NCI-H1105 treated with DMSO at 0.1 percent for 48 hours (cell line): ENCODE measurements at regions not wholly inside any gene's neighbourhood (a gene's known extent, or its start where the extent isn't known, plus 50 kb on each side); places are given as distances from the start of the nearest gene placed in this dataset.
A peak's percentile ranks its signal among the peaks of the same experiment; 100 is the strongest.

Experiments
- DNase-seq: peaks from one replicate; lab custom pipeline; 2025; lab: John Stamatoyannopoulos, UW

DNA sequence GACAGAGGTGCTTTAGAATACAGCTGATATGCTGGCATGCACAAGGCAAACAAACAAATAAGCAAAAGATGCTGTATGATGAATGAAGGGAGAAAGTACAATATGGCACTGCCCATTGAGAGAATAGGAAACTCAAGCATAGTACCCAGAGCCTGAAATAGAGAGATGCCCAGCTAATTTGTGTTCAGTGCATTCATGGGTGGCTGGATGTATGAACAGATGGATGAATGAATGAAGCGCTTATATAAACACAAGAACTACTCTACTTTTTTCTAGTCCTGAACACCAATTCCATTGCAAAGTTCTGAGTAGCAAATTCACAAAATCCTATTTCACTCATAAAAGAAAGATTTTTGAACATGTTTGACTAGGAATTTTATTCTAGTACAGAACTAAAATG, 756.3 kb downstream of the SATB2 start:
- DNase-seq, result no peak

DNA sequence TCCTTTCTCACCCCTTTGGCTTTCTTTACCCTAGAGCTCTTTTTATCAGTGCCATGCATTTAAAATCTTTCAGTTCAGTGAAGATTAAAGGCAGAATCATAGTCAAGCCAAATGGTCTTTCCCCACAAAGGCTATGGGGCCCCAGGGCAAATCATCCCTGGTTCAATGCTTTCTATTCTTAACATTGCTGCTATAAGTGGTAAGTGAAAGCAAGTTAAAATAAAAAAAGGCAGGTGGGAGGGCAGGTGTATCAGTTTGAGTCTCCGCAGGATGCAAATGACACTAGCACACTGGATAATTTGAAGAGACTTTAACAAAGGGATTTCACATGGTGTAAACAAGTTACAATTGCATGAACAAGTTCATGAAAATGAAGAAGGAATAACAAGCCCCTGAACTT, 757.4 kb downstream of the SATB2 start:
- DNase-seq, result peak; percentile 75

DNA sequence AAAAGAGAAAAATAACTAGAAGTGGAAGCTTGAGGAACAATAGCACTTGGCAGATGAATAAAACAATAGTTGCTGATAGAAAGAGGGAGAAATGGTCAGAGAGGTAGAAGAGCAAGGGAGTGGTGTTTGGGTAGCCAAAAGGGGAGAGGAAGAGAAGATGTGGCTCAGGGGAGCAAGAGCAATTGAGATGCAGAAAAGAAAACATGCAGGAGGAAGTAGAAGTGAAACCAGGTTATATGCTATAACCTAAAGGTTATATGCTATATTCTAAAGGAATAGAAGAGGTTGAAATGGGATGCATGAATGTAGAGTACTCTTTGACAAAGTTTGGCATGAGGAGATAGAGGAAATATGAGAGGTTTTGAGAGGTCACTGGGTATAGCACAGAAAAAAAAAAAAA, 759.5 kb downstream of the SATB2 start:
- DNase-seq, result no peak

DNA sequence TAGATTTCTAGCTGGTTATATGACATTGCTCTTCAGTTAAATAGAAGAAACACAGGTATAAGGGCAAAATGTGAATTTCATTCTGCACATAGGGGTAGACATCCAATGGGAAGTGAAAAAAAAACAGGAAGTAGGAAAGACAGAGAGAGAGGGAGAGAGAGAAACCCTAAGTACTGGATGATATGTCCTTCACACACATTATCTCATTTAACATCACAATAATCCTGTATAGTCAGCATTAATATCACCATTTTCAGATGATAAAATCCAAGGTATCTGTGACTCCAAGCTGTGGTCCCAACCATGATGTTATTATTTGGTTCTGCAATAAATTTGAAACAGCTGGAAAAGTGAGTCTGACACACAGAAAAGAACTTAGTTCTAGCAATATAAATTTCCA, 759.9 kb downstream of the SATB2 start:
- no peak for DNase-seq

DNA sequence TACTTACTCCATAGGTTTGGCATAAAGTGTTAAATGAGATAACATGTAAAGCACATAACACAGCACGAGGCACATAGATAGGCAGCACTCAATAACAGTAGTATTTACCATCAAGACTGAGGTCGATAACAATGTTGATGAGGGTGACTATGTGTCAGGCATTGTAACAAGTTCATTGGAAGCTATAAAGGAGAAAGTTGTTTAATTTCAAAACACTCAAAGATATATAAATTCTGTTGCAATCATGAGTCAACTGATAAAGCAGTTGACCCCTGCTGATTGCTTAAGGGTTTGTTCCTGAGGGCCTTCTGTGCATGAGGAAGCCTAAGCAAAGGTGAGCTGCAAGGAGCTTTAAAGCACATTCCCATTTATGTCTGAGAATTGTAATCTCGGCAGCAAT, 760.5 kb downstream of the SATB2 start:
- DNase-seq, result no peak

DNA sequence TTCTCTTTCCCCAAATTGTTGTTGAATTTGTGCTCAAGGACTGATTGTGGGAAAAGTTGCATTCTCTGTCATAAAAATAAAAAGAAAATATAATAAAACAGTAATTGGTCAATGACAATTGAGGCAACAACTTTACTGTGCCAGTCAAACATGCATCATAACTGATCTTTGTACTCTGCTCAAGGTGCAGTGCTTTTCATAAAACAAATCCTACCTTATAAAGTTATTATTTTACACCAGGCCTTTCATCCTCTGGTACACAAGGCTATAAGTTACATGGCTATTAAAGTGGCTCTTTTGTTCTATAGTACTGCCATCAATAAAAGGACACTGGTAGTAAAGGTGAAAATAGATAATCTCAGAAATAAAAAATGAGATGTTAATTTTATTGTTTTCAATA, 761.9 kb downstream of the SATB2 start:
- DNase-seq, result no peak

DNA sequence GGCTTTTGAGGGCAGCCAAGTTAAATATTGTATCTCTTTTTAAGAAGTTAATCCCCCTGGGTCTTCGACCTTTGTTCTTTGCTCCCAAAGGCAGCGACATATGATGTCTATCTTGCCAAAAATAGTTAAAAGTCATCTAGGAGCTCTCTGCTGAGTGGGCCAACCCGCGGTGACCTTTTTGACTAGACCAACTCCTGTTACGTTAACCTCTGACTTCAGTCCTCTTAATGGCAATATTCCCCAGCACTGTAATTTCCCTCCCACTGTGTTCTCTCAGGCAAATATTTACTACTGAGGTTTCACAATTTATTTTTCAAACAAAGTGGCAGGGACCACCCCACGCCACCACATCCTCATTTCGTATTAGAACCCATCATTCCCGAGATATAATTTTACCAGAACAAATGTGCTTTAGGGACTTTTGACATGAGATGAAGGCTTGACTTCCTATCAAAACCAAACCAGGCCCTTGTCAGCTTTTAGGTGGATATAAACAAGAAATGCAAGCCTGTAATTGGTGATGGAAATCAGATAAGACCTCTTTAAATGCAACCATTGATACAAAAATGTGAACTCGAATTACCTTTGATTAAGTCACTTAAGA, 764.7 kb downstream of the SATB2 start:
- no peak for DNase-seq

DNA sequence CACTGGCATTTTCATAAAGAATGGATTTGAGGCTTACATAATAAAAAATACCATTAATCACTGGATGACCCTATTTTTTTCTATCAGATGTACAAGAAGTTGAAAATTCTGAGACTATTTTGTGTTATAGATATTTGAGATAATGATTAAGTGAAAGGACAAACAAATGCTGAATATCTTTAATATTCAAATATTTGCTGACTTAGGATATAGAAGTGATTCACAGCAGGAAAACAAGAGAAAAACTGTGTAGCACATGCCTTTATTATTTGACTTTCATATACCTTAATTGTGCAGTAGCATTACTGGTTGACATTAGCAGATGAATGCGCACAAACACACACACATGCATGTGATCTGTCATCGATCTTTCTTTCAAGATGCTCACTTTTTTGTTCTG, 766.5 kb downstream of the SATB2 start:
- DNase-seq, result no peak

DNA sequence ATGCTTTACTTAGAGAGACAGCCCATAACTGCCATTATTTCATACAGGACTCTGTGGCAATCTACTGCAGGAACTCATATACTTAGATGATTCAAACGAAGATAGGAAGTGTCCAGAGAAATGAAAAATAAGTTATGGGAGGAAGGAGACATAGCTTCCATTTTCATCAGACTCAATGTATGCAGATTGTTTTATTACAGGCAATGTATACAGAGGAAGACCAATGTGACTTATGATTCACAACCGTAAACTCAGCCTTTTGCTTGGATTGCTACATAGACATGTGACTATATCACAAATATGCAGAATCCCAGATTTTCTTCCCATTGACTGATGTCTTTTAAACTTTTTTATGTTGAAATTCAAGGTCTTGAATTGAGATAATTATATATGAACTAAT, 793.4 kb downstream of the SATB2 start:
- no peak for DNase-seq

DNA sequence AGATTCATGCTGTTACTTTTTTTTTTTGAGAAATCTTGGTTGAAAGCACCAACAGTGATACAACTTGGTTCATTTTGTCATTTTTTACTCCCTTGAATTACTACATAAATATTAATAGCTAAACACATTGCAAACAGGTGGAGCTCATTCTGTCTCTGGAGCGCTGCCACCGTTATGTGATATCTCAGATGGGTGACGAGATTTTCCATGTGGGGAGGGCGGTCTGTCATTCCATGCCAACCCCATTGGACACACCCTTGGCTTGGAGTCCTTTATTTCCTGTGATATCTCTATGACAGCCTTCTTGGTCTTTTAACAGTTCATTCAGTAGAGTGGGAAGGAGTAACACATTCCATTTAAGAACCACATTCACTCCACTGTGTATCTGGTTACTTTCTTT, 794.8 kb downstream of the SATB2 start:
- DNase-seq, result no peak

DNA sequence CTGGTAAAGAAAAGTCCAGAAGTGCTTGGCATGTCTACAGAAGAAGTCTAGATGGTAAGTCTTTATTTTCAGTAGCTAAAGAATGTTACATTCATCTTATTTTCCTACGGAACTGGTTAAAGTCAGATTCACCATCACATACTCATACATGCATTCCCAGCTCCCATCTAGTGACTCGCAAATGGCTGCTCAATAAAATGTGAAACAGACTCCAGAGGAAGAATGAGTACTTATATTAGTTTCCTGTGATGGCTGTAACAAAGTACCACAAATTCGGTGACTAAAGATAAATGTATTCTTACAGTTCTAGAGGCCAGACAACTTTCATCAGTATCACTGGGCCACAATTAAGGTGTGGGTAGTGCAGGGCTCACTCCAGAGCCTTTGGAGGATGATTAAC, 797.2 kb downstream of the SATB2 start:
- no peak for DNase-seq

DNA sequence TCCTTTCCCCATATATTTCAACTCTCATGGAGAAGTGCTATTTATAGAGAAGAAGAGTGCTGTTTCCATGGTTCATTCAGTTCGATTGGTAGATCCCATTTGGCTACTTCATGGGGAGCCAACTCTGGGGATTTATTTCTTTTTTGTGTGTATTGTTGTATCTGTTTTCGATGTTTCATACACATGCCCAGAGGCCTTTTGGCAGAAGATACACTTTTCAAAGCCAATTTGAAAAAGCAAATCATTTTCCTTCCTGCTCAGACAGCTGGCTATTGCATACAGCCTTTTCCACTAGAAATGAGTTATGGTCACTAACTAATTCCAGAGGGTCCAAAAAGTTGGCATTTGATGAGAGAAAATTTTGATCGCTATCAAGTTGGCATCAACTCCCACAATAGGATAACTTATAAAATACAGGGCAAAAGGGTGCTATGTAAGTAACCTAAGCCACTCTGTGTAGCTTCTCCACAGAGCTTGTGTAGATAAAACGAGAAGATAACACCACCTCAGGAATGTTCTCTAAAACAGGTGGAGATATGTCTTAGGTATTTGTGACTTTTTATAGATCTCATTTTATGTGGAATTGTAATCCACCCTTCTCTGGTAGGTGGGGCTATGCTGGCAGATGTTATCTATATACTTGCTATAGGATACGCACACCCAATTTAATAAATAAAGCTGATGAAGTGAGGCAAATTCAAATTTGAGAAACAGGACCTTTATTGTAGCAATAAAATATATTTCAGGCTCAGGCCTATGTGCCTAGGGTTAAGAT, 798.5 kb downstream of the SATB2 start:
- DNase-seq, result no peak

DNA sequence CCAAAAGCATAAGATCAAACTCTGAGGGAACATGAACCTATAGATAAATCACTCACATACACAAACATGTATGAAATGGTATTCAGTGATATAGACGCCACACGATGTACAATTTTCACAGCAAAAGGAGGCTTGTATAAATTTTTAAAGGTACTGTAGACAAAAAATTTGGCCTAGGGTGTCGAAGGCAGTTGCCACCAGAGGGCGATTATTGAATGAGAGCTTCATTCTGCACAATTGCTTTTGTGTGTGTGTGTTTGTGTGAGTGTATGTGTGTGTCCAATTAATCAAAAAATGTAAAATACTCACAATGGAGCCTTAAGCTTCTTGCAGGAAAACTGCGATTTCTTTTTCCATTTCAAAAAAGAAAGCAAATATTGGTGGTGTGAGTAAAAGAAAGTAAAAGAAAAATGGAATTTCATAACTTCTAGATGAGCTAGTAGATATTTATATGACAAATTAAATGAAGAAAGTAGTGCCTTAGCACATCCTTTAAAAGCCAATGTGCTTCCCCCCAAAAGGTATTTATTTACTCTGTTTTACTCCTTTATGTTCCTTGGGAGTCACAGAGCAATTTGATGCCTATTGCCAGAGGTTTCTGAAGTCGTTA, 800.1 kb downstream of the SATB2 start:
- DNase-seq, result peak; percentile 13

DNA sequence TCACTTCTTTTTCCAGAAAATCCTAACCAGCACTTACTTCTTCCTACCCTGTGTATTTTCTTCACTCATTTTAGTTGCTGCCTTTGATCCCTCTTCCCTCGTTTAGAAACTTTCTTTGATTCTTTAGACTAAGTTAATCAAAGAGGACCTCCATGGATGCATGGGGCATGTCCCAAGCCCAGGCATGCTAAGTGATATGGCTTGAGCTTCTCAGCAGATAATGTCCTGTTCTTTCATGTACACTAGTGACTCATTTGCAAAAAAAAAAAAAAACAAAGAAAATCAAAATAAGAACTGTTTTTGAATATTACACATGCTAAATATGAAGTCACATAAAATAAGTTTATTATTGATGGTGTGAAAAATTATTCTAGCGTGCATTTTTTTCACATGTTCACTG, 800.9 kb downstream of the SATB2 start:
- no peak for DNase-seq

DNA sequence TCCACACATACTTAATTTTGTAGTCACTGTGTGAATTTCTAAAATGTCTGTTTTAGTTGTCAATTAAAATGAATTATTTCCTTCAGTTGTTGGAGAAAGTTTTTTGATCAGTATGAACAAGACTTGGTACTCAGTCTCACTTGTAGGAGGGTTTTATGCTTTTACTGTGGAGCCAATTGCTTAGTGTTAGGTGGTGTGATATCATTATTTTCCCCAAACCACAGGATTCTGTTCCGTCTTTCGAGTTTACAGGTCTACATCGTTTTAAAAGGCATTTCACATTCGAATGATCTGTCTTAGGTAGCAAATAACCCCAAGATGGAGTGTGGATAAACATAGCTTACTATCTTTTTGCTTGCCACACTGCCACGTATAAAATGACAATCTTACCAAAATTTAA, 803.1 kb downstream of the SATB2 start:
- no peak for DNase-seq

DNA sequence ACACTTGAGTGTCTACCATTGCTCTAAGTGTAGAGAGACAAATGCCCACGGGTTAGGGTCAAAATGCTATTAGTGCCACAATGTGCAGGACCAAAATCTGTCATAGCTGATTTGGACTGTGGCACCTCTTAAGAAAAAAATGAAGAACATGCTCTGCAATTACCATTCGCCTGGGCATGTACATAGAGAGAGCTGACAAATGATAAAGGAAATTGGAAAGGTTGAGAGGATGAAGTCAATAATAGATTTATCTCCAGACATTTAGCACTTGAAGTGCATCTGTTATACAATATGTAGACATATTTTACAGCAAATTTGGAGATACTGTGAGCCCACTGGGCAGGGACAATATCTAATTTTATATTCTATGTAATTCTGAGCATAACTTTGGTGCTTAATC, 804.4 kb downstream of the SATB2 start:
- DNase-seq, result no peak

DNA sequence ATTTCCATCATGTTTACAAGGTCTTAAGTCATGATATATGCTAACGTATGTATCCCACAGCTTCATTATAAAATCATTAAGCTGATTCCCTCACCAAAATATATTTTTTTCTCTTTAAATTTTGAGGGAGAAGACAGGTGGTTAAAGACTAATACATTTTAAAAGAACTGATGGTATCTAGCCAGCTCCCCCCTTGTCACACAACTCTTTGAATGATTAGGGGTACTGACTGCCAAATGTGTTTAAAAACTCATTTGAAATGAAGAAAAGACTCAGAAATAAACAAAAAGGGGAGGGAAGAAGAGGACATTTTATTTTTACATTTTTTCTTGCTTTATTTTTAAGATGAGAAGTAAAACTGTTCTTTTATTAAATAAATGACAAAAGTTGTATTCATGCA, 805.3 kb downstream of the SATB2 start:
- no peak for DNase-seq

DNA sequence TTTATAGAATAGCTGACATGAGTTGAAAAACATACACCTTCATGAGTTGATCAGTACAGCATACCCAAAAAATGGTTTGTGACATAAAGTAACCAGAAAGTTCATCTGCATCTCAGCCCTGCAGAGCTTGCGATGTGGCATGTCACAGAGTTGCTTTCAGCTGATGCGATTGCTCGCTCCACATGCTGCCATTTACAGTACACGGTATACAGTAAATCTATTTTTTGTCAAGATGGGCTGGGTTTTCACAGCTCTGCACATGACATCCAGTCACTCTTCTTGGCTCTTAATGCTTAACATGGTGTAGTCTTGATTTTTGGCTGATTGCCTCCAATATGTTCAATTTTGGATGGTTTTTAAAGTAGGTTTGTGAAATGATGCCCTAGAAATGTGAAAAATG, 811.9 kb downstream of the SATB2 start:
- DNase-seq, result no peak

DNA sequence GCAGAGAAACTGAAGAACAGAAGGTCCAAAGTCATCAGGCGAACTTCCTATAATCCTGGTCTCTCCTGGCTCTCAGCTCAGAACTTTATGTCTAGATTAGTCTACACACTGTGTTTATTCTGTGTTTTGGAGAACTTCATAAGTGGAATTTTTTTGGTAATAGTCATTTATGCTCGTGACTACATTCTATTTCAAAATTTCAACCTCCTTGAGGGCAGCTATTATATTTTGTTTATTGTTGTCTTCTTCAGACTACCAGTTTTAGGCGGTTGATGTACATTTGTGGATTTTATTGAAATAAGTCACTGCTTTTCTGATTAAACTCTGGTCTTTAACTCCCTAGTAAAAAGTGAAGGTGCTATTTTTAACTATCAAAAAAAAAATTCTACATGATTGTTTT, 816.6 kb downstream of the SATB2 start:
- no peak for DNase-seq

DNA sequence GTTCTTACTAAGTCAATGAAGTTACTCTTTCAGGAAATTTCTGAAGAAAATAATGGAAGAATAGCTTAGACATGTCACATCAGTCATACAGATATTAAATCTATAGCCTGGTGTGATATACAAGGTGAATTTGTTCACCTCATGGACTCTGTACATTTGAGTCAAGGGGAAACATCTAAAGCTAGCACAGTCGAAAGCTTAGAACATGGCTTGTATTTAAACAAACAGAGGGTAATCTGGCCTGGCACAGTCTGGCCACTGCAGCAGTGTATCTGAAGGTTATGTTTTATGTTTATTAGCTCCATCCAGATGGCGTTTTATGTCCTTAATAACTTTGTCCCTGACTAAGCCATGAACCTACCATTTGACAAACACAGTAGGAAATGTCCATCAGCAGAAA, 817.3 kb downstream of the SATB2 start:
- DNase-seq, result no peak

DNA sequence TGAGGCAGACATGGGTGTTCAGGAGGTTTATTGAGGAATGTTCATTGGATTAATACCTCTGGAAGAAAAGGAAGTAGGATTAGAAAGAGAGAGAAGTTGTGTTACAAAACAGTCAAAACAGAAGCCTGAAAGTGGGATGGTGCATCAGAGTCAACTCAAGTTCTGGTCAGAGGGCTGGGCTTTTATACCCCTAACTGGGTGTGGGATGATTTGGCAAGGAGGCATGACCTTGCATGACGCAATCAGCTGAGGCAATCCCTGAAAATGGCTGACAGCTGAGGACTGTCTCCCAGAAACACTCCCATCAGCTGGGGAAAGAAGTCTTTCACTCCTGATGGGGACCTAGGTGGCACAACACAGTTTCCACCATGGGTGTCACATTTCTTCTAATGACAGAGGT, 818.2 kb downstream of the SATB2 start:
- no peak for DNase-seq

DNA sequence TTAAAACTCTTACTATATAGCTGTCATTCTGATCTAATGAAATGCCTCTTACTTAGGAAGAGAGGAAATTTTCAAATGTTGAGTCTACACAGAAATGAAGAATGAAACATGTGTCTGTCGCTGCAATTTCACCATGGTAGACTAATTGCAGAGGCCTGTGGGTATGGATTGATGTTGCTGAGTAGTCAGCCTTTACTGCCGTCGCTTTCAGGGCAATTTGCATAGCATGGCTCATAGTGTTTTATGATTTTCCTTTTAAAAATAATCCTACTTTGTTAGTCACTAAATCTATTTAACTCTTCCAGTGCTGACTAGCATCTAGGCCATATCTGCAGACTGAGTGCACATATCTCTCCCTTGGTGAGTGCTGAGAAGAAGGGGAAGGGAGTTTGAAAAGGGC, 819.2 kb downstream of the SATB2 start:
- no peak for DNase-seq

DNA sequence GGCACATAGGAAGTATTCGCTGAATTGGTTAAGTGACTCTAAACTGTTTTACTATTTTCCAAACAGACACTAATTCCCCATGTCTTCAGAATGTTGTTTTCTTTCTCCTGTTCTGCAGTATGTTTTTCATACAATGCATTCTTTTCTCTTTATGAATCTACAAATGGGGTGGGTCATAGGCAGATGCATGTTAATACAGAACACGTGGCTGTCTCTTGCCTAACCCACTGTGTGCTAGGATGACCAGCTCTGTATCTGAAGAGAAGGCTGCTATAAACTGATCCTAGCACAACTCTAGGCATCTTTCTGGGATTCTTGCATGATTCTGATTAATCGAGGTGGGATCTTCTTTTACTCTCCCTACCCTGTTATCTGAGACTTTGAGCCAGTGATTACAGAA, 826.0 kb downstream of the PLCL1 start:
- no peak for DNase-seq

DNA sequence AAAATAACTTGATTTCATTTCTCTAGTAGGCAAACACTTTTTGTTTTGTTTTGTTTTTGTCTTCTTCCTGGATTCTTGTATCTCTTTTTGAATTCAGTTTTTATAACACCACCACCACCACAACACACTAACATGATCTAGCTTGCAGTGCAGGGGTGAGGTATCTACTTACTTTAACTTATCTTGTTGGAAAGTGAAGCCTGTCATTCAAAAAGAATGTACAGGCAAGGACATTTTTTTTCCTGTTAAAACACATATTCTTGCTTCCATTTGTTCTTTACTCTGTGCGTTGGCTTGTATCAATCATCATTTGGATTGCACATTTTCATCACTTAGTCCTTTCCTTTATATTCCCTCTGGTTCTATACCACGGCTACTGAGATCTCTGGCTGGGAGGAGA, 824.2 kb downstream of the PLCL1 start:
- no peak for DNase-seq
